ENCODE measurements at regions not wholly inside any gene's neighbourhood (a gene's known extent, or its start where the extent isn't known, plus 50 kb on each side); places are given as distances from the start of the nearest gene placed in this dataset.

DNA sequence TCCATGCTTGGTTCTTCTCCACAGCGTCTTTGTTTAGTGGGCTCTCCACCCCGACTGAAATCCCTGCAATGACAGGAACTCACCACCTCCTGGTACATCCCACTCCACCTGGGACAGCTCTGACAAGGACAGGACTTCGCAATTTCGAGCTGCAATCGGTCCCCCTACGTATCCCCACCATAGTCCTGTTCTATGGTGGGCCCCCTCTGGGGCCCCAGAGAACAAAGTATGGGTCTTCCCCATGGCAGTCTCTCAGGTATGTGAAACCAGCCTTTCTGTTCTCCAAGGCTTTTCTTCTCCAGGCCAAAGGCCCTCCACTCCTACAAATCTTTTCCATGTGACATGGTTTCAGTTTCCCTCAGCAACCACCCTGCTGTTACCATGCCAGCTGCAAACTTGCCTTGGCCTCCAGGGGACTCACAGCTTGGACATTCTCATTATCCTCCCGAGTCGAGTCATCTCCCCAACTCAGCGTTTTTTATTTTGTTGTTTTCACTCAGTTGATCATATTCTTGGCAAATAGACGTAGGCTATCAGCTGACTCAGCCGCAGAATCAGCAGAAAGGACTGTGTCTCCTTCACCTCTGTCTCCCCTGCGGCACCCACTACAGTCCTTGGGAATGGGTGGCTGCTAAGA is 233.3 kb downstream of the OPA1 start:
- no peak overlapping the region for H3K4me2 ChIP-seq (ENCODE audit: low read length)
- H3K9me2 ChIP-seq (replicated peaks; ENCODE audit: control insufficient read depth, low read length): no peaks in the 10 kb centered on the region
- no peak overlapping the region for H3K27ac ChIP-seq (ENCODE audit: low read depth, low read length)
- no peaks in the 10 kb centered on the region for H3F3A ChIP-seq (ENCODE audit: control insufficient read depth, insufficient read depth)
- no peaks in the 10 kb centered on the region for H3K9me3 ChIP-seq (ENCODE audit: control insufficient read depth, insufficient read depth, low read length)
- peaks cover 24% of the 10 kb centered on the region for H3K27me3 ChIP-seq (ENCODE audit: control insufficient read depth, low read length)
- H3K4me1 ChIP-seq (ENCODE audit: control insufficient read depth, low read length): no peaks in the 10 kb centered on the region
- no peak for TF ChIP-seq EZH2phosphoT487 (IDR thresholded peaks at IDR 0.05; ENCODE audit: borderline replicate concordance, low read length)
- TF ChIP-seq, protein P1, sequence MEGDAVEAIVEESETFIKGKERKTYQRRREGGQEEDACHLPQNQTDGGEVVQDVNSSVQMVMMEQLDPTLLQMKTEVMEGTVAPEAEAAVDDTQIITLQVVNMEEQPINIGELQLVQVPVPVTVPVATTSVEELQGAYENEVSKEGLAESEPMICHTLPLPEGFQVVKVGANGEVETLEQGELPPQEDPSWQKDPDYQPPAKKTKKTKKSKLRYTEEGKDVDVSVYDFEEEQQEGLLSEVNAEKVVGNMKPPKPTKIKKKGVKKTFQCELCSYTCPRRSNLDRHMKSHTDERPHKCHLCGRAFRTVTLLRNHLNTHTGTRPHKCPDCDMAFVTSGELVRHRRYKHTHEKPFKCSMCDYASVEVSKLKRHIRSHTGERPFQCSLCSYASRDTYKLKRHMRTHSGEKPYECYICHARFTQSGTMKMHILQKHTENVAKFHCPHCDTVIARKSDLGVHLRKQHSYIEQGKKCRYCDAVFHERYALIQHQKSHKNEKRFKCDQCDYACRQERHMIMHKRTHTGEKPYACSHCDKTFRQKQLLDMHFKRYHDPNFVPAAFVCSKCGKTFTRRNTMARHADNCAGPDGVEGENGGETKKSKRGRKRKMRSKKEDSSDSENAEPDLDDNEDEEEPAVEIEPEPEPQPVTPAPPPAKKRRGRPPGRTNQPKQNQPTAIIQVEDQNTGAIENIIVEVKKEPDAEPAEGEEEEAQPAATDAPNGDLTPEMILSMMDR (IDR thresholded peaks at IDR 0.05; ENCODE audit: low read depth, low read length, poor library complexity, severe bottlenecking): no peak
- H3K79me2 ChIP-seq (ENCODE audit: control insufficient read depth, low read length): no peaks in the 10 kb centered on the region
- H3K36me3 ChIP-seq (ENCODE audit: control insufficient read depth, low read length): no peaks in the 10 kb centered on the region
- no peaks in the 10 kb centered on the region for H4K20me1 ChIP-seq (ENCODE audit: control insufficient read depth, insufficient read depth, low read depth, low read length)
- H3K4me3 ChIP-seq (ENCODE audit: low read length): no peak overlapping the region

DNA sequence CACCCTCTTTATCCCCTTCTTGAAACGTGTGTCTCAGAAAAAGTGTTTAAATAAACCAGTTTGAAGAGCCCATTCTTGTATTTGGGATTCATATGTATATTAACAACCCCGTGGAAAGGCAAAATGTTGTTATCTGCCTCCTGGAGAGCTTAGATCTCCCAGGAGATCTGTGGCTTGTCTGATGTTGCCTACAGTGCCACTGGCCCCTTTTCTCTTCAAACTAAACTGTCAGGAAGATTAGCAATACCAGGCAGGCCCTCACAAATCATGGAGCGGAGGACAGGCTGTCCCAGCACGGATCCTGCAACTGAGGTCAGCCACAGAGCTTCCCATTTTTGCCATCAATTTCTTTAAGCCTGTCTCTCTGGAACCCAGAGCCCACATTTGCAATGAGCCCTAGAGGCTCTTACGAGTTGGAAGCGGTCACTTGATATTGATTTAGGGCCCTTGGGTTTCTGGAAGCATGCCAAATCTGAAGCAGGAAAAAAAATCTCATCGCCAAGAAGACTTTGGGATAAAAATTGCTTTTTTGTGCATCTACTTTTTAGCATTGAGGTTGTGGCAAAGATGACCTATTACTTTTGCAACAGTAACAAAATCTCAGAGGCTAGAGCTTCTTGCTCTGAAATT is 234.1 kb downstream of the OPA1 start:
- no peaks in the 10 kb centered on the region for H3K79me2 ChIP-seq (ENCODE audit: control insufficient read depth, low read length)

DNA sequence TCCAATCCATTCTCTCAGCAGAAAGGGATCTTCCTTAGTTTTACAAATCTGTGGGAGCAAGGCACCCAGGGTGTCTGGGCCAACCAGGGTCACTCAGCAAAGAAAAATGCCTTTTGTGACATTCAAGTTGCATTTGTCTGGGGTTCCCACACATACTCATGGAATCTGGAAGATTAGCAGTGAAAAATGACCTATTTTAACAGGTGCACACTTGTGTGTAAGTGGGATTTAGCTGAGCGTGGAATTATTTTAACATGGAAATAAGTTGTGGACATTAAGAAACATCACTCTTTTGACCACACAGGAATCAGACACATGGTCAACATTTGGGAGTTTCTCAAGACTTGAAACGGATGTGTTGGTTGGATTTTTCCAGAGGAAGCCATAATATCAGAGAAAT is 234.9 kb downstream of the OPA1 start:
- H3K27me3 ChIP-seq (ENCODE audit: control insufficient read depth, low read length): peaks cover 19% of the 10 kb centered on the region
- no peaks in the 10 kb centered on the region for H3K9me2 ChIP-seq (replicated peaks; ENCODE audit: control insufficient read depth, low read length)
- no peaks in the 10 kb centered on the region for H4K20me1 ChIP-seq (ENCODE audit: control insufficient read depth, insufficient read depth, low read depth, low read length)
- H3K36me3 ChIP-seq (ENCODE audit: control insufficient read depth, low read length): no peaks in the 10 kb centered on the region
- no peak overlapping the region for H3K27ac ChIP-seq (ENCODE audit: low read depth, low read length)
- no peaks in the 10 kb centered on the region for H3K79me2 ChIP-seq (ENCODE audit: control insufficient read depth, low read length)
- H3K9me3 ChIP-seq (ENCODE audit: control insufficient read depth, insufficient read depth, low read length): no peaks in the 10 kb centered on the region
- TF ChIP-seq EZH2phosphoT487 (IDR thresholded peaks at IDR 0.05; ENCODE audit: borderline replicate concordance, low read length): no peak
- TF ChIP-seq, protein P1 (IDR thresholded peaks at IDR 0.05; ENCODE audit: low read depth, low read length, poor library complexity, severe bottlenecking): no peak
- no peaks in the 10 kb centered on the region for H3F3A ChIP-seq (ENCODE audit: control insufficient read depth, insufficient read depth)
- no peak overlapping the region for H3K4me2 ChIP-seq (ENCODE audit: low read length)
- peaks cover 9% of the 10 kb centered on the region for H3K4me1 ChIP-seq (ENCODE audit: control insufficient read depth, low read length)
- H3K4me3 ChIP-seq (ENCODE audit: low read length): no peak overlapping the region

More for the DNA sequence above, 234.1 kb downstream of the OPA1 start:
- Histone ChIP-seq H3K27ac (ENCODE audit: low read depth, low read length) (no peak overlapping the region), H4K20me1 (ENCODE audit: control insufficient read depth, insufficient read depth, low read depth, low read length) (no peaks in the 10 kb centered on the region), H3F3A (ENCODE audit: control insufficient read depth, insufficient read depth) (no peaks in the 10 kb centered on the region), H3K36me3 (ENCODE audit: control insufficient read depth, low read length) (no peaks in the 10 kb centered on the region), H3K27me3 (ENCODE audit: control insufficient read depth, low read length) (peaks cover 24% of the 10 kb centered on the region), H3K4me2 (ENCODE audit: low read length) (no peak overlapping the region), H3K4me3 (ENCODE audit: low read length) (no peak overlapping the region), H3K4me1 (ENCODE audit: control insufficient read depth, low read length) (peaks cover 5% of the 10 kb centered on the region), H3K9me3 (ENCODE audit: control insufficient read depth, insufficient read depth, low read length) (no peaks in the 10 kb centered on the region), H3K9me2 (replicated peaks; ENCODE audit: control insufficient read depth, low read length) (no peaks in the 10 kb centered on the region)
- TF ChIP-seq EZH2phosphoT487 (IDR thresholded peaks at IDR 0.05; ENCODE audit: borderline replicate concordance, low read length): no peak
- TF ChIP-seq, protein P1 (IDR thresholded peaks at IDR 0.05; ENCODE audit: low read depth, low read length, poor library complexity, severe bottlenecking): no peak
